Gastrocnemius medialis (tissue), 4 donors: ENCODE measurements at regions not wholly inside any gene's neighbourhood (a gene's known extent, or its start where the extent isn't known, plus 50 kb on each side); places are given as distances from the start of the nearest gene placed in this dataset.

ENCODE experiments used
- CTCF ChIP-seq, 5 experiments: fragments of 450-650 bp in 3 of 5; fragments of 200-600 bp in 2 of 5; sonication (generic) in 2 of 5; IDR thresholded peaks in 4 of 5; conservative IDR thresholded peaks in 1 of 5; 1 replicate in 4 of 5; 2 replicates in 1 of 5; pipeline ENCODE4 v1.5.1; 2016 to 2019; ENCODE audit warnings: antibody characterized with exemption in 5 of 5, mild to moderate bottlenecking in 3 of 5, moderate library complexity in 3 of 5
- POLR2A ChIP-seq, 2 donors: fragments of 450-650 bp; IDR thresholded peaks; one replicate each; pipeline ENCODE4 v1.6.1; 2017; ENCODE audit warnings: antibody characterized with exemption in 2 of 2, mild to moderate bottlenecking in 2 of 2, moderate library complexity in 2 of 2

GRCh38 chr2:187107001-187107400 is 258.0 kb upstream of the ZSWIM2 start:
- no peak for TF ChIP-seq POLR2A (IDR thresholded peaks at IDR 0.05)
- no peak for TF ChIP-seq CTCF (IDR thresholded peaks at IDR 0.05 in 4 of 5, conservative IDR thresholded peaks at IDR 0.05 in 1 of 5)
